ENCODE measurements at regions not wholly inside any gene's neighbourhood (a gene's known extent, or its start where the extent isn't known, plus 50 kb on each side); places are given as distances from the start of the nearest gene placed in this dataset.

DNA sequence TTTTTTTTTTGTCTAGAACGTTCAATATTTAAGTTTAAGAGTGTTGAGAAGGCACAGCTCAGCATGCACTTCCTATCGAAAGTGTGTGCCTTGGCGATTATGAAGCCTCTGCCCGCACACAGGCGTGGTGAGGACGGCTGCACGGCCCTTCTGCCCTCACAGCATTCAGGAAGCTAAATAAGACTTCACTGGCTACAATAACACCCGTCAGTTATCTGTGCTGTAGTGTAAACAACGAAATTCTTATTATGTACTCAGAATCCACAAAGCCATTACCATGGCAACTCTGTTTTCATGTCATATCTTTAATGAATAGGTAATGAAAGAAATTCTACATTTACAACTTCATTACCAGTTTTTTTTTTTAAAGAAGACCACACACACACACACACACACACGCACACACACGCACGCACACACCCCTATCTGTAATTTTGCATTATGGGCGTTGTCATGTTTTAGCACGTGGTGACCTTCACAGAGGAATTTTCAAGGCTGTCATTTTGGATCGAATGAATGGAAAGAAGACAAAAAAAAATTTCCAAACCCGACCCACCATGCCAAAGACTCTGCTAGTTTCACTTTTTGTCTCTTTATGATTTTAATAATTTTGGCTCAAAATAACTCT is 254.8 kb upstream of the CTBP2 start:
- no peak overlapping the region for H3K4me2 ChIP-seq (ENCODE audit: control insufficient read depth, insufficient read depth)
- SMC1A ChIA-PET (ENCODE audit: uncharacterized antibody, unreplicated experiment), result no interaction called here

DNA sequence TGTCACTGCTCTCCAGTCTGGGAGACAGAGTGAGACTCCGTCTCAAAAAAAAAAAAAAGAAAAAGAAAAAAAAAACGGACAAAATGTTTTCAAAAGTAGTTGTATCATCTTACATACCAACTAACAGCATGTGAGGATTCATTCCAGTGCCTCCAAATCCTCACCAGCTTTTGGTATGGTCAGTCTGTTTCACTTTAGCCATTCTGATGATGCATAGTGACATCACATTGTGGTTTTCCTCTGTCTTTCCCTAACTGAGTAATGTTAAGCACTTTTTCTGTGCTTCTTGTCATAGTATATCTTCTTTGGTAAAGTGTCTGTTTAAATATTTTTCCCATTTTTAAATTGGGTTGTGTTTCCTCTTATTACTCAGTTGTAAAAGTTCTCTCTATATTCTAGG is 251.4 kb upstream of the CTBP2 start:
- H3K9me3 ChIP-seq (replicated peaks; ENCODE audit: control insufficient read depth, insufficient read depth, low read length), result no peaks in the 10 kb centered on the region
- no peak for FAIRE-seq
- TF ChIP-seq SREBF2 (IDR thresholded peaks at IDR 0.05; ENCODE audit: low read length), result no peak
- TF ChIP-seq PAX5 (IDR thresholded peaks at IDR 0.05; ENCODE audit: borderline replicate concordance, low read depth, low read length), result no peak
- TF ChIP-seq, protein P1, sequence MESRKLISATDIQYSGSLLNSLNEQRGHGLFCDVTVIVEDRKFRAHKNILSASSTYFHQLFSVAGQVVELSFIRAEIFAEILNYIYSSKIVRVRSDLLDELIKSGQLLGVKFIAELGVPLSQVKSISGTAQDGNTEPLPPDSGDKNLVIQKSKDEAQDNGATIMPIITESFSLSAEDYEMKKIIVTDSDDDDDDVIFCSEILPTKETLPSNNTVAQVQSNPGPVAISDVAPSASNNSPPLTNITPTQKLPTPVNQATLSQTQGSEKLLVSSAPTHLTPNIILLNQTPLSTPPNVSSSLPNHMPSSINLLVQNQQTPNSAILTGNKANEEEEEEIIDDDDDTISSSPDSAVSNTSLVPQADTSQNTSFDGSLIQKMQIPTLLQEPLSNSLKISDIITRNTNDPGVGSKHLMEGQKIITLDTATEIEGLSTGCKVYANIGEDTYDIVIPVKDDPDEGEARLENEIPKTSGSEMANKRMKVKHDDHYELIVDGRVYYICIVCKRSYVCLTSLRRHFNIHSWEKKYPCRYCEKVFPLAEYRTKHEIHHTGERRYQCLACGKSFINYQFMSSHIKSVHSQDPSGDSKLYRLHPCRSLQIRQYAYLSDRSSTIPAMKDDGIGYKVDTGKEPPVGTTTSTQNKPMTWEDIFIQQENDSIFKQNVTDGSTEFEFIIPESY (IDR thresholded peaks at IDR 0.05), result no peak
- TF ChIP-seq, protein P2, sequence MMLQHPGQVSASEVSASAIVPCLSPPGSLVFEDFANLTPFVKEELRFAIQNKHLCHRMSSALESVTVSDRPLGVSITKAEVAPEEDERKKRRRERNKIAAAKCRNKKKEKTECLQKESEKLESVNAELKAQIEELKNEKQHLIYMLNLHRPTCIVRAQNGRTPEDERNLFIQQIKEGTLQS (IDR thresholded peaks at IDR 0.05; ENCODE audit: borderline replicate concordance, extremely low read depth, low read depth, low read length), result no peak
- TF ChIP-seq BRCA1 (IDR thresholded peaks at IDR 0.05; ENCODE audit: low read depth, low read length), result no peak
- TF ChIP-seq JUND (IDR thresholded peaks at IDR 0.05; ENCODE audit: low read depth, low read length), result no peak
- TF ChIP-seq SMC3 (IDR thresholded peaks at IDR 0.05; ENCODE audit: borderline replicate concordance, low read length), result no peak
- TF ChIP-seq EP300 (IDR thresholded peaks at IDR 0.05; ENCODE audit: borderline replicate concordance in 1 of 2, control insufficient read depth in 1 of 2, low read depth in 2 of 2, low read length in 2 of 2), result no peak
- TF ChIP-seq FOXK2 (IDR thresholded peaks at IDR 0.05), result no peak
- no peak for TF ChIP-seq KAT2A (conservative IDR thresholded peaks at IDR 0.05; ENCODE audit: control insufficient read depth, low read depth, low read length)
- no peak for TF ChIP-seq RUNX3 (IDR thresholded peaks at IDR 0.05; ENCODE audit: low read length)

More for the DNA sequence above, 254.8 kb upstream of the CTBP2 start:
- H3K9me3 ChIP-seq (replicated peaks; ENCODE audit: control insufficient read depth, insufficient read depth, low read length), result no peaks in the 10 kb centered on the region
- no peak overlapping the region for H3K27ac ChIP-seq (ENCODE audit: control insufficient read depth, insufficient read depth)
- H3K4me3 ChIP-seq, result no peak overlapping the region
- H3K27me3 ChIP-seq (replicated peaks in 1 of 2; ENCODE audit: control insufficient read depth in 2 of 2, insufficient read depth in 2 of 2, low read length in 1 of 2), result no peaks in the 10 kb centered on the region
- in situ Hi-C loops (cut with MboI) (no loop called here), intact Hi-C loops (cut with micrococcal nuclease; ENCODE audit: unreplicated experiment) (no loop called here)
- ChIA-PET CTCF (no interaction called here), RAD21 (ENCODE audit: unreplicated experiment) (no interaction called here), POLR2A (no interaction called here)
- BruUV-seq (replicated peaks), result no TSS peak
- no peak for TF ChIP-seq FOXK2 (IDR thresholded peaks at IDR 0.05)
- no peak for TF ChIP-seq SMARCA5 (IDR thresholded peaks at IDR 0.05)
- TF ChIP-seq RAD21 (IDR thresholded peaks at IDR 0.05; ENCODE audit: insufficient read depth, low read depth, low read length), result no peak
- TF ChIP-seq ZNF24 (IDR thresholded peaks at IDR 0.05), result no peak
- FAIRE-seq (no peak), DNase-seq (ENCODE audit: low read depth, low spot score) (no peak), ATAC-seq (no peak)
- H3K9ac ChIP-seq (ENCODE audit: control insufficient read depth, insufficient read depth, low read length), result no peak overlapping the region
- H3K4me1 ChIP-seq (ENCODE audit: control insufficient read depth, insufficient read depth, low read length), result no peaks in the 10 kb centered on the region
- no peaks in the 10 kb centered on the region for H4K20me1 ChIP-seq (ENCODE audit: control insufficient read depth, insufficient read depth)
- no peaks in the 10 kb centered on the region for H3K79me2 ChIP-seq (ENCODE audit: control insufficient read depth, insufficient read depth, low read length)
- no peaks in the 10 kb centered on the region for H3K36me3 ChIP-seq (ENCODE audit: control insufficient read depth in 2 of 2, insufficient read depth in 2 of 2, low read length in 1 of 2)
- 21% methylated on average over 16 of the region's 16 CpGs for WGBS (ENCODE audit: insufficient coverage, insufficient replicate concordance, low lambda C conversion rate, missing lambda C conversion rate)
- no peak overlapping the region for H2AFZ ChIP-seq (ENCODE audit: control insufficient read depth, low read depth, low read length)

More for the DNA sequence above, 251.4 kb upstream of the CTBP2 start:
- ChIA-PET RAD21 (ENCODE audit: unreplicated experiment) (no interaction called here), CTCF (no interaction called here), POLR2A (no interaction called here), SMC1A (ENCODE audit: uncharacterized antibody, unreplicated experiment) (no interaction called here)
- no peak overlapping the region for H2AFZ ChIP-seq (ENCODE audit: control insufficient read depth, low read depth, low read length)
- H3K36me3 ChIP-seq (ENCODE audit: control insufficient read depth in 2 of 2, insufficient read depth in 2 of 2, low read length in 1 of 2), result no peaks in the 10 kb centered on the region
- 0% methylated on average over 1 of the region's 2 CpGs for WGBS (ENCODE audit: insufficient coverage, insufficient replicate concordance, low lambda C conversion rate, missing lambda C conversion rate)
- no peaks in the 10 kb centered on the region for H3K27me3 ChIP-seq (replicated peaks in 1 of 2; ENCODE audit: control insufficient read depth in 2 of 2, insufficient read depth in 2 of 2, low read length in 1 of 2)
- BruUV-seq (replicated peaks), result no TSS peak
- H3K4me1 ChIP-seq (ENCODE audit: control insufficient read depth, insufficient read depth, low read length), result no peaks in the 10 kb centered on the region
- intact Hi-C loops (cut with micrococcal nuclease; ENCODE audit: unreplicated experiment) (no loop called here), in situ Hi-C loops (cut with MboI) (no loop called here)
- H3K79me2 ChIP-seq (ENCODE audit: control insufficient read depth, insufficient read depth, low read length), result no peaks in the 10 kb centered on the region
- H3K9ac ChIP-seq (ENCODE audit: control insufficient read depth, insufficient read depth, low read length), result no peak overlapping the region
- ATAC-seq, result no peak
- no peak overlapping the region for H3K4me3 ChIP-seq
- no peaks in the 10 kb centered on the region for H4K20me1 ChIP-seq (ENCODE audit: control insufficient read depth, insufficient read depth)
- no peak for DNase-seq (ENCODE audit: low read depth, low spot score)
- H3K4me2 ChIP-seq (ENCODE audit: control insufficient read depth, insufficient read depth), result no peak overlapping the region
- no peak overlapping the region for H3K27ac ChIP-seq (ENCODE audit: control insufficient read depth, insufficient read depth)
